HG03521 (cell line): ENCODE measurements at regions not wholly inside any gene's neighbourhood (a gene's known extent, or its start where the extent isn't known, plus 50 kb on each side); places are given as distances from the start of the nearest gene placed in this dataset.
"Not testable (repeated sequence)": the region's sequence is repeated elsewhere in the genome, so short reads cannot be mapped to it uniquely, and the experiment has no call there.

Experiments used
- ATAC-seq: cut with Tn5 transposase; IDR thresholded peaks from one replicate; pipeline ENCODE4 v1.9.1; 2021; ENCODE audit warnings: mild to moderate bottlenecking, moderate library complexity; ENCODE audit not compliant: unreplicated experiment

- ATAC-seq, result no peak
These were observed 240.4 kb upstream of the AFF2 start for GRCh38 chrX:148259990-148260389.

DNA sequence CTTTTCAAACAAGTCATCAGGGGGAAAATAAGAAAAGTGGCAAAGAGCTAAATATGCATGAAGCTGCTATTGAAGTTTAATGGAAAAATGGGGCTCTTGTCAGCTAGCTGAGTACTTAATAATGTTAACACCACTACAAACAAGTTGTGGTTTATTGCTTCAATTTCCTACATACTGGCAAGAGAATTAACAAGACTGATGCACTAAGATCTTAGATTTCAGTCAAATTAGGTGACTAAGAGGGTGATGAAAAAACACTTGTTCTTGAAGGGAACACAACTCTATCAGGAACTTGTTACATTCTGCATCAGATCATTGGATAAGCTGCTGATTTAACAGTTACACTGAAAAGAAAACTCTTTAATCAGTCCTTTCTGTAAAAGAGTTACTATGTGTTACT, 234.6 kb upstream of the AFF2 start:
- no peak for ATAC-seq

- ATAC-seq, result no peak
These were observed 231.7 kb upstream of the AFF2 start for GRCh38 chrX:148268673-148269072.

DNA sequence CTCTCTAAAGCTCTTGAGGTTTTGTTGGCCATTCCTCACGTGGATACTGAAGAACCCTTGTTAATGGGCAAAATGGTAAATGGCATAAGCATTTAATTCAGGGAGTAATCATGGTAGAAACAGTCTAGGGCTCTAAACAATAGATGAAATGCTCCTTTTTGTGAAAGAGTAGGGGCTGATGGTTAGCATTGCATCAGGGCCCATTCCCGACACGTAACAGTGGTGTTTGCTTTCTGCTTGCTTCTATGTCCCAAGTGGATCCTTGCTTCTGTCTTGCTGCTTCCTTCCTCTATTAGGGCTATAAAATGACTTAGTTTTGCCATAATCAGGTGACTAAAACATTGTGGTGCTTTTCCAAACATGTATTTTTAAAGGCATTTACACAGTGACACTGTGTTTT, 230.9 kb upstream of the AFF2 start:
- no peak for ATAC-seq

GRCh38 chrX:148270499-148270898, 229.9 kb upstream of the AFF2 start:
- no peak for ATAC-seq

DNA sequence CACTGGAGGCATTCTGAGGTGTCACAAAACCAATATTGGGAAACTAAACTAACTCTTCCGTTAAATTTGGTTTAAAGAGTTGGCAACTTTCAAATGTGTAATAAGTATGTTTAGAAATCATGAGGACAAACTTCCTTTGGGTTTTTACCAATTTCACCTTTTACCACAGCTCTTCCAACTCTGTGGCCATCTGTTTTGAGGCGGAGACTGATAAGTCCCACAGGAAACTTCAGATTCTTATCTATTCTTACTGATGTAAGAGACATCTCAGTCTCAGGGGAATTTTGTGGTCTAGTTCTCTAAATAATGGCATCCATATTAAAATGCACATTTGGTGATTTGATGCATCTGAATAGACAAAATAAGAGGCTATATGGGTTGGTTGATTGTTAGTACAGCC, 229.2 kb upstream of the AFF2 start:
- no peak for ATAC-seq

DNA sequence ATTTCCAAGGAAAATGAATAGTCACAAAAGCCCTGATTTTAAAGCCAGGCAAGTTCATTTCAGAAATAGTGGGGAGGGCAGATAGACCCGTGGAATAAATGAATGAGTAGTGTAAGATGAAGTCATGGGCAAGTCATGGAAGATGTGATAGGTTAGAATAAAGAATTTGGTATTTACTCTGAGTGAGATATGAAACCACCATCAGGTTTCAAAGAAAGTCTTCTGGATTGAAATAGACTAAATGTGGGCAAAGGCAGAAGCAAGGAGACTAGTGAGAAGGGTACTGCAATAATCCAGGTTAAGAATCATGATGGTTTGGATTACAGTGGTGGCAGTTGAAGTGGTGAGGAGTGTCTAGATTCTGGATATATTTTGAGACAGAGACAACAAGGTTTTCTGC, 218.5 kb upstream of the AFF2 start:
- ATAC-seq, result no peak

- no peak for ATAC-seq
These were observed 217.9 kb upstream of the AFF2 start for GRCh38 chrX:148282504-148282903.

DNA sequence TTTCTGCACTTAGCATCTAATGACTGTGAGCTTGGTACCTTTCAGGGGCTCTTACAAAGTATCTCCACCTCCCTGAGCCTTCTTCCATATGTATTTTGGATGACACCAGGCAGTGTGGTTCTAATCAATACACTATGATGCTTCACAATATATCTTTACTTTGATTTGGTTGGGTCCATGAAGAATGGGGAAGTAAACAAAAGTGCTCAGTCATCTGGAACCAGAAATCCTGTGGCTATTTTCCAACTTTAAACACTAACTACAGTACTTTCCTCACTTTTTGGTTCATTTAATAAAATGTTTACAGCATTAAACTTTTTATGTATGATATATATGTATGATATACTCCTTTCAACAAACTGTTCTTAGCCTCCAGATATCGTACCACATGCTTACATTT, 216.4 kb upstream of the AFF2 start:
- no peak for ATAC-seq

- ATAC-seq, result no peak
These were observed 215.6 kb upstream of the AFF2 start for GRCh38 chrX:148284821-148285220.

DNA sequence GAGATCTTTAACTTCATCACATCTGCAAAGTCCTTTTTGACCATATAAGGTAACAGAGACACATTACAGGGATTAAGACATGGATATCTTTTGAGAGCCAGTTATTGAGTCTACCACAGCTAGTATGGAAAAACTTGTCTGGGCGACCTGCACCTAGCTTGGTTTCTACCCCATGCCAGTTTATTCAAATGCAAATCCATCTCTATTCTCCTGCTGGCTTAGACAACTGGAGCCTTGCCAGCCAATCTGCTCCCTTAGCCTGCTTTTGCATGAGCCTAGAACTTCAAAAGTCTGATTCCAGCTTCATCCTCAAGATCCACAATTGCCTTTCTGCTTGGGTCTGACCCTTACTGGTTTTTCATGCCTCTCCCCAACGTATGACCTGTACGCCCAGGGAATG, 212.0 kb upstream of the AFF2 start:
- ATAC-seq, result no peak

GRCh38 chrX:148290041-148290440, 210.4 kb upstream of the AFF2 start:
- ATAC-seq, result no peak

DNA sequence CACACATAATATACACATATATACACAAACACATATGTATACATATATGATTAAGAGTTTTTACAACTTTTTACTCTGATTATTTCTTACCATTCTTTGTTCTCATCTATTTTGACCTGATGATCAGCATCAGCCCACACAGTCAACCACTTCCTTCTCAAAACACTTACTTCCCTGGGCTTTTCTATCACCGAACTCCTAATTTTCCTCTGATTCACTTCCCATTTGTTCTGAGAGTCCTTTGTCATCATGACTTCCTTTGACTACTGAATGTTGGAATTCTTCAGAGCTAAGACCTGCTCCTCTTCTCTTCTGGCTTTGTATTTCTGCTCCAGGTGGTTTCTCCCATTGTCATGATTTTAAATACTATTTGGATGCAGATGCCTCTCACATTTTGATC, 209.5 kb upstream of the AFF2 start:
- ATAC-seq, result no peak

GRCh38 chrX:148298737-148299136, 201.7 kb upstream of the AFF2 start:
- no peak for ATAC-seq

DNA sequence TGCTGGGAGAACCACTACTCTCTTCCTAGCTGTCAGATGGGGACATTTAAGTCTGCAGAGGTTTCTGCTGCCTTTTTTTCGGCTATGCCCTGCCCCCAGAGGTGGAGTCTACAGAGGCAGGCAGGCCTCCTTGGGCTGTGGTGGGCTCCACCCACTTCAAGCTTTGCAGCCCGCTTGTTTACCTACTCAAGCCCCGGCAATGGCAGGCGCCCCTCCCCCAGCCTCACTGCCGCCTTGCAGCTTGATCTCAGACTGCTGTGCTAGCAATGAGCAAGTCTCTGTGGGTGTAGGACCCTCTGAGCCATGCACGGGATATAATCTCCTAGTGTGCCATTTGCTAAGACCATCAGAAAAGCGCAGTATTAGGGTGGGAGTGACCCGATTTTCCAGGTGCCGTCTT, 195.2 kb upstream of the AFF2 start:
- not testable (repeated sequence) for ATAC-seq

DNA sequence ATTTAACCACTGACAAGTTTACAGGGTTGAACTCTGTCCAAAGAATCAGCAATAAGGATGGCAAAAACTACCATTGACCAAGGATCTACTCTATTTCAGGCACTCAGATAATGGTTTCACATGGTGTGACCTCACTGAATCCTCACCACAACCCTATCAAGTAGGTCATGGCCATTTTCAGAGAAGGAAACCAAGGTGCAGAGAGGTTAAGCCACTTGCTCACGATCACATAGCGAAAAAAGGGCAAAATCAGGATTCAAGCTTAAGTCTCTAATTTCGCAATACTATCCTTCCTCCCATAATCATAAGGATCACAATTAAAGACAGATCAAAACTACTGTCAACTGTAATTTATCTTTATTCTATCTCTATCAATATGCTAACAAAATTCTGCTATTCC, 191.0 kb upstream of the AFF2 start:
- no peak for ATAC-seq

DNA sequence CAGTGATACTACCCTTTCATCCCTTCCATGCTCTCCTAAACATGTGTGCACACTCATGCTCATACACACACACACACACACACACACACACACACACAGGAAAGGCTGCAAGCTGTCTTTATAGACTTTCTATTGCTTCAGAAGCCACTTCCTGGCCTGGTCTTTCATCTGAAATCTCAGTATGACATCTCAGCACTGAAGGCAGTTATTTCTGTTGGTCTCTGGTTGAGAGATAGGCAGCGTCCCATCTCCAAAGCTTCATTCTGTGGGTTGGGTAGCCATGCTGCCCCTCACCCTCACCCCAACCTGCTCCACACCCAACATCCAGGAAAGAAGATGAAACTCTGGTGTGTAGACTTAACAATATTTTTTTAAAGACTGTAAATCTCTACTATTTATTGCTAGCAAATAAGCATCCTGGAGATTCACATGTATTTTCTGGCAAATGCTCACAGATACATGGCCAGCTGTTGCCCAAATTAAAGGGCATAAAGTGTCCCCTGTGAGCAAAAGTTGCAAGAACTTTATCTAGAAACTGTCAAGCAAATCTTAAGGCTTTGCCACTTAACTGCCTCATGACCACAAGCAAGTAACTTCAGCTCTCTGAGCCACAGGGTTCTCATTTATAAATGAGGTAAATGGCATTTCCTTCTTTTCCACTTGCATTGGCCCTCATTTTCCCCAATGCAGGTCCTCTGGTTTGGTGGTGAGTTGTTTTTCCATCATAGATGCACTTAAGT, 189.8 kb upstream of the AFF2 start:
- peak; percentile 67 for ATAC-seq

GRCh38 chrX:148311544-148311943, 188.9 kb upstream of the AFF2 start:
- no peak for ATAC-seq

- ATAC-seq, result no peak
These were observed 185.5 kb upstream of the AFF2 start for GRCh38 chrX:148314876-148315275.

DNA sequence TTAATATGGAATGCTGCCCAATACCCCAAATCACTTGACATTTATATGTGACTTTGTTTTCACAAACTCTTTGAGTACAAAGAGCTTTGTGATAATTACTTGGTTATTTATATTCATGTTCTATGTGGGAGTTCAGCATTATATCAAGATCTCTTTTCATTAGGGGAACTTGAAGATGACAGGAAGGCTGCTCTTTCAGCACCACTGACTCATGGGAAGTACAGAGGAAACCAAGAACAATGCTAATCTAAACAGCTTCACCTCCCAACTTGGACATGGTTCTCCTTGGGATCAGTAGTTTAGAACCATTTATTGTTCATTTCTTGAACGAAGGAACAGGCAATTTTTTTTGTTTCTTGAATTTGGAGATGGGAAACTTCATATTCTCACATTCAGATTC, 184.0 kb upstream of the AFF2 start:
- ATAC-seq, result no peak

DNA sequence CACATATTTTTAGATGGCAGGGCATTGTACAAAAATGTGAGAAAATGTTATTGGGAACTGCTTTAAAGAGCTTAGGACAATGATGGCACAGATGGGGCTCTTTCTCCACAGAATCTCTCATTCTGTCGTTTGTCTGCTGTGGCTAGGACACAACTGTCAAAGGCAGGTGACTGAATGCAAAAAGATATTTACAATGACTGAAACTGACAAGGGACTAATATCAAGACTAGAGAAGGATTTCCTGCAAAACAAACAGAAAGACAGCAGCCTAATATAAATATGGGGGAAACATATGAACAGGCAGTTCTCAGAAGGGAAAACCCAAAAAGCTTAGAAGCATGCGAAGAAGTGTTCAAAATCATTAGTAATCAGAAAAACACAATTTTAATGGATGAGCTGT, 177.5 kb upstream of the AFF2 start:
- no peak for ATAC-seq

DNA sequence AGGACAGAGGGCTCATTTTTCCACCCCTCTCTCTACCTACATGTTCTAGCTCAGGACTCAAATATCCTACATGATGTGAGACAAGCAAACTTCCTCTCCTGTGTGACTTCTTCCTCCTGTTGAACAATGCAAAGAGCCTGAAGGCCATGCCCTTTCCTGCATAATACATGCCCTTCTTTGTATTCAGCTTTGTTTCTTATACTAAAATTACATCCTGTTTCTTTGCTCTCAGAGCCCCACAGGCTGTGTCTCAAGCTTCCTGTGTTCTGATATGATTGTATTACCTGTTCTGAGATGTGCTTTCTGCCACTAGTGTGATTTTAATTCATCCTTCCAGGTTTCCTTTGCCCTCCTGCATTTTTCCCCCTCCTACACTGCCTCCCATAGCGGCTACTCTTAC, 166.4 kb upstream of the AFF2 start:
- no peak for ATAC-seq

- no peak for ATAC-seq
These were observed 162.5 kb upstream of the AFF2 start for GRCh38 chrX:148337873-148338272.
